ENCODE measurements at regions not wholly inside any gene's neighbourhood (a gene's known extent, or its start where the extent isn't known, plus 50 kb on each side); places are given as distances from the start of the nearest gene placed in this dataset.
"Not testable (repeated sequence)": the region's sequence is repeated elsewhere in the genome, so short reads cannot be mapped to it uniquely, and the experiment has no call there.

DNA sequence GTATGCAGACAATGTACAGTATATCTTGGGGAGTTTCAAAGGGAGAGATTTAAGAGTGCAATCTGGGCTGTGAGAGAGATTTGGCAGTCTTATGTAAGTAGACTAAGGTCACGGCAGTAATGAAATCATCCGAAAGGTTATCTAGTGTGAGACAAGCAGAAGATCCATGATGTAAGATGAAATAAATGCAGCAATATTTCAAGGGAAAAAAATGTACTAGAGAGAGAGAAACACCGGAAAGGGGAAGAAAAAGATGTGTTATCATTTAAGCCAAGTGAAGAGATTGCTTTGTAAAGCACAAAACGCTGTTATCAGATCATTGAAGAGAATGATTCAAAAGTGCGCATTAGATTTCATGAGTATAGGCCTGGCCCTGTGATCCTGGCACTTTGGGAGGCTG lies 88.4 kb upstream of the GUCY1A1 start:
- no peak overlapping the region for H3K4me3 ChIP-seq (replicated peaks; ENCODE audit: insufficient read depth, low read length)
- DNase-seq (ENCODE audit: low read depth in 1 of 2, low spot score in 1 of 2), result no peak
- no peaks in the 10 kb centered on the region for H3K27me3 ChIP-seq (ENCODE audit: insufficient read depth, poor library complexity, severe bottlenecking)
- TF ChIP-seq POLR2AphosphoS5 (IDR thresholded peaks at IDR 0.05; ENCODE audit: low read depth), result no peak
- no peak for TF ChIP-seq SPI1 (IDR thresholded peaks at IDR 0.05; ENCODE audit: borderline replicate concordance, low read depth)
- no peak for TF ChIP-seq CTCF (IDR thresholded peaks at IDR 0.05; ENCODE audit: insufficient read depth, low read length)
- no peak overlapping the region for H3K27ac ChIP-seq (replicated peaks)

GRCh38 chr4:155574329-155574728 lies 92.3 kb upstream of the GUCY1A1 start:
- H3K27ac ChIP-seq (replicated peaks); H3K4me3 ChIP-seq (replicated peaks; ENCODE audit: insufficient read depth, low read length); DNase-seq (ENCODE audit: low read depth in 1 of 2, low spot score in 1 of 2); H3K27me3 ChIP-seq (ENCODE audit: insufficient read depth, poor library complexity, severe bottlenecking): not testable (repeated sequence)

DNA sequence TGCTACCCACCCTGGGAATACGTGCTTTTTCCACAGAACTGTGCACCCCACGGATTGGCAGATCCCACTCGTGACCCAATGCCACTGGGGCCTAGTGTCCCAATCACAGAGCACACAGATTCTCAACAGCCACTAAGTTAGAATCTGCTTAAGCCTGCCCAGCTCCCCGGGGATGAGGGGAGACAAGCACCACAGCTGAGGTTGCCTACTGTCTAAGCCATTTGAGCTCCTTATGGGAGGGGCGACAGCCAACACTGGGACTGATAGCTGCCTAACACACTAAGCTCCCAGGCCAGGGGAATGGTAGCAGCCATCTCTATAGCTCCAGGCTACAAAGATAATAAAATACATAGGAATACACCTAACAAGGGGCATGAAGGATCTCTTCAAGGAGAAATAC lies 93.5 kb upstream of the GUCY1A1 start:
- Histone ChIP-seq H3K27ac (replicated peaks) (no peak overlapping the region), H3K27me3 (ENCODE audit: insufficient read depth, poor library complexity, severe bottlenecking) (no peaks in the 10 kb centered on the region), H3K4me3 (replicated peaks; ENCODE audit: insufficient read depth, low read length) (no peak overlapping the region)
- no peak for DNase-seq (ENCODE audit: low read depth in 1 of 2, low spot score in 1 of 2)
- TF ChIP-seq, protein P1, sequence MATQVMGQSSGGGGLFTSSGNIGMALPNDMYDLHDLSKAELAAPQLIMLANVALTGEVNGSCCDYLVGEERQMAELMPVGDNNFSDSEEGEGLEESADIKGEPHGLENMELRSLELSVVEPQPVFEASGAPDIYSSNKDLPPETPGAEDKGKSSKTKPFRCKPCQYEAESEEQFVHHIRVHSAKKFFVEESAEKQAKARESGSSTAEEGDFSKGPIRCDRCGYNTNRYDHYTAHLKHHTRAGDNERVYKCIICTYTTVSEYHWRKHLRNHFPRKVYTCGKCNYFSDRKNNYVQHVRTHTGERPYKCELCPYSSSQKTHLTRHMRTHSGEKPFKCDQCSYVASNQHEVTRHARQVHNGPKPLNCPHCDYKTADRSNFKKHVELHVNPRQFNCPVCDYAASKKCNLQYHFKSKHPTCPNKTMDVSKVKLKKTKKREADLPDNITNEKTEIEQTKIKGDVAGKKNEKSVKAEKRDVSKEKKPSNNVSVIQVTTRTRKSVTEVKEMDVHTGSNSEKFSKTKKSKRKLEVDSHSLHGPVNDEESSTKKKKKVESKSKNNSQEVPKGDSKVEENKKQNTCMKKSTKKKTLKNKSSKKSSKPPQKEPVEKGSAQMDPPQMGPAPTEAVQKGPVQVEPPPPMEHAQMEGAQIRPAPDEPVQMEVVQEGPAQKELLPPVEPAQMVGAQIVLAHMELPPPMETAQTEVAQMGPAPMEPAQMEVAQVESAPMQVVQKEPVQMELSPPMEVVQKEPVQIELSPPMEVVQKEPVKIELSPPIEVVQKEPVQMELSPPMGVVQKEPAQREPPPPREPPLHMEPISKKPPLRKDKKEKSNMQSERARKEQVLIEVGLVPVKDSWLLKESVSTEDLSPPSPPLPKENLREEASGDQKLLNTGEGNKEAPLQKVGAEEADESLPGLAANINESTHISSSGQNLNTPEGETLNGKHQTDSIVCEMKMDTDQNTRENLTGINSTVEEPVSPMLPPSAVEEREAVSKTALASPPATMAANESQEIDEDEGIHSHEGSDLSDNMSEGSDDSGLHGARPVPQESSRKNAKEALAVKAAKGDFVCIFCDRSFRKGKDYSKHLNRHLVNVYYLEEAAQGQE (IDR thresholded peaks at IDR 0.05; ENCODE audit: insufficient replicate concordance, low read depth), result no peak
- no peak for TF ChIP-seq GABPA (IDR thresholded peaks at IDR 0.05; ENCODE audit: low read depth)
- no peak for TF ChIP-seq POLR2AphosphoS5 (IDR thresholded peaks at IDR 0.05; ENCODE audit: low read depth)
- no peak for TF ChIP-seq CTCF (IDR thresholded peaks at IDR 0.05; ENCODE audit: insufficient read depth, low read length)
- TF ChIP-seq SPI1 (IDR thresholded peaks at IDR 0.05; ENCODE audit: borderline replicate concordance, low read depth), result no peak

DNA sequence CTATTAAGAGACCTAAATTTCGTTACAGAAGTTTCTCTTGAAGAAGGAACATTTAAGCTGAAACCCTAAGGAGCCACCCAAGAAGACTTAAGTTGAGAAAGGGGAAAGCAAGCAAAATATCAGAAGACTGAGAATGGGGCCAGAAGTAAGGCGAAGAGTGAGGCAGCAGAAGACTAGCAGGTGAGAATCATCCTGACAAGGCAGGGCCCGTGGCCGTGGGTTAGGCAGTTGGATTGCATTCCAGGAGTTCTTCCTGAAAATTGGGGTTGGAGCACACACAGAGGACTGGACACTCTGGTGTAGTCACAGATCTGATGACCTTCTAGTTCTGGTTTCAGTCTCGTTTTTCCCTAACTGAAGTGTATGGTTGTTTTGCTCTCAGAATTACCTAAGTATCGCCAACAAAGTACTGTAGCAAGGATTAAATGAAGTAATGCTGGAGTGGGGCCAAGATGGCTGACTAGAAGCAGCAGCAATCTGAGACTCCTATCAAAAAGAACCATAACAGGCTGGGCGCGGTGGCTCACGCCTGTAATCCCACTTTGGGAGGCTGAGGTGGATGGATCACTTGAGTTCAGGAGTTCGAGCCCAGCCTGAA lies 94.4 kb upstream of the GUCY1A1 start:
- Histone ChIP-seq H3K4me3 (replicated peaks; ENCODE audit: insufficient read depth, low read length) (no peak overlapping the region), H3K27me3 (ENCODE audit: insufficient read depth, poor library complexity, severe bottlenecking) (no peaks in the 10 kb centered on the region), H3K27ac (replicated peaks) (no peak overlapping the region)
- DNase-seq (ENCODE audit: low read depth in 1 of 2, low spot score in 1 of 2), result no peak
- TF ChIP-seq POLR2AphosphoS5 (IDR thresholded peaks at IDR 0.05; ENCODE audit: low read depth), result no peak
- no peak for TF ChIP-seq CTCF (IDR thresholded peaks at IDR 0.05; ENCODE audit: insufficient read depth, low read length)
- TF ChIP-seq GABPA (IDR thresholded peaks at IDR 0.05; ENCODE audit: low read depth), result no peak
- TF ChIP-seq SPI1 (IDR thresholded peaks at IDR 0.05; ENCODE audit: borderline replicate concordance, low read depth), result no peak
- TF ChIP-seq, protein P1 (IDR thresholded peaks at IDR 0.05; ENCODE audit: insufficient replicate concordance, low read depth), result no peak
